H9 (cell line): ENCODE measurements at regions not wholly inside any gene's neighbourhood (a gene's known extent, or its start where the extent isn't known, plus 50 kb on each side); places are given as distances from the start of the nearest gene placed in this dataset.

Experiments used
- DNase-seq: peaks from one replicate; pipeline ENCODE4 v3.0.0-alpha.2; 2017
- H2AFZ ChIP-seq: one replicate; pipeline ENCODE4 v1.6.1; 2013; ENCODE audit warnings: mild to moderate bottlenecking, low read length, control low read depth, moderate library complexity
- H2AK5ac ChIP-seq: 2 replicates; pipeline ENCODE4 v1.6.1; 2013; ENCODE audit warnings: low read length, control low read depth, mixed read lengths; ENCODE audit not compliant: insufficient read length
- H2BK120ac ChIP-seq: one replicate; pipeline ENCODE4 v1.6.1; 2013; ENCODE audit warnings: low read depth, mild to moderate bottlenecking, low read length, control low read depth, inconsistent platforms; ENCODE audit not compliant: poor library complexity, severe bottlenecking
- H2BK12ac ChIP-seq: 2 replicates; pipeline ENCODE4 v1.6.1; 2013; ENCODE audit warnings: low read length, control low read depth, mixed read lengths, low read depth; ENCODE audit not compliant: insufficient read length
- H2BK15ac ChIP-seq: 2 replicates; pipeline ENCODE4 v1.6.1; 2013; ENCODE audit warnings: low read depth, low read length, control low read depth
- H2BK20ac ChIP-seq: one replicate; pipeline ENCODE4 v1.6.1; 2013; ENCODE audit warnings: low read depth, mild to moderate bottlenecking, low read length, control low read depth, inconsistent platforms; ENCODE audit not compliant: poor library complexity, severe bottlenecking
- H2BK5ac ChIP-seq: 2 replicates; pipeline ENCODE4 v1.6.1; 2013; ENCODE audit warnings: low read length, control low read depth, mixed read lengths; ENCODE audit not compliant: insufficient read length
- H3K14ac ChIP-seq: 2 replicates; pipeline ENCODE4 v1.6.1; 2013; ENCODE audit warnings: low read length, control low read depth; ENCODE audit not compliant: insufficient read depth
- H3K18ac ChIP-seq: 2 replicates; pipeline ENCODE4 v1.6.1; 2013; ENCODE audit warnings: low read depth, mild to moderate bottlenecking, mixed read lengths, low read length, control low read depth; ENCODE audit not compliant: insufficient read length
- H3K23ac ChIP-seq: 2 replicates; pipeline ENCODE4 v1.6.1; 2013; ENCODE audit warnings: low read length, control low read depth, mixed read lengths, low read depth; ENCODE audit not compliant: insufficient read length
- H3K23me2 ChIP-seq: 2 replicates; pipeline ENCODE4 v1.6.1; 2013; ENCODE audit warnings: low read depth, mild to moderate bottlenecking, mixed read lengths, low read length, control low read depth; ENCODE audit not compliant: insufficient read length, poor library complexity, severe bottlenecking
- H3K27ac ChIP-seq: 2 replicates; pipeline ENCODE4 v1.5.1; 2013; ENCODE audit warnings: low read length, control low read depth, mixed read lengths, low read depth; ENCODE audit not compliant: insufficient read length
- H3K27me3 ChIP-seq: 2 replicates; pipeline ENCODE4 v1.6.1; 2013; ENCODE audit warnings: low read length, control low read depth, inconsistent platforms; ENCODE audit not compliant: insufficient read depth
- H3K4ac ChIP-seq: 2 replicates; pipeline ENCODE4 v1.6.1; 2013; ENCODE audit warnings: low read depth, mild to moderate bottlenecking, control low read depth, inconsistent platforms, low read length, moderate library complexity
- H3K4me1 ChIP-seq: 2 replicates; pipeline ENCODE4 v1.6.1; 2013; ENCODE audit warnings: low read length, control low read depth, inconsistent platforms; ENCODE audit not compliant: insufficient read depth
- H3K4me2 ChIP-seq: 2 replicates; pipeline ENCODE4 v1.6.1; 2013; ENCODE audit warnings: low read length, control low read depth, mixed read lengths; ENCODE audit not compliant: insufficient read length, insufficient read depth
- H3K56ac ChIP-seq: 2 replicates; pipeline ENCODE4 v1.6.1; 2013; ENCODE audit warnings: low read depth, mild to moderate bottlenecking, mixed read lengths, low read length, control low read depth; ENCODE audit not compliant: insufficient read length
- H3K79me1 ChIP-seq: 2 replicates; pipeline ENCODE4 v1.6.1; 2013; ENCODE audit warnings: low read depth, mild to moderate bottlenecking, moderate library complexity, low read length, control low read depth, inconsistent platforms; ENCODE audit not compliant: insufficient read depth, poor library complexity, severe bottlenecking
- H3K79me2 ChIP-seq: 2 replicates; pipeline ENCODE4 v1.6.1; 2013; ENCODE audit warnings: low read length, control low read depth, inconsistent platforms; ENCODE audit not compliant: insufficient read depth
- H3K9ac ChIP-seq: 2 replicates; pipeline ENCODE4 v1.6.1; 2013; ENCODE audit warnings: low read length, control low read depth, mixed read lengths; ENCODE audit not compliant: insufficient read length; ENCODE audit errors: extremely low read depth
- H3K9me3 ChIP-seq: one replicate; pipeline ENCODE4 v1.6.1; 2013; ENCODE audit warnings: low read depth, low read length, inconsistent platforms; ENCODE audit not compliant: control insufficient read depth
- H3T11ph ChIP-seq: one replicate; pipeline ENCODE4 v1.6.1; 2013; ENCODE audit warnings: mild to moderate bottlenecking, low read length, control low read depth, inconsistent platforms
- H4K20me1 ChIP-seq: one replicate; pipeline ENCODE4 v1.6.1; 2013; ENCODE audit not compliant: control insufficient read depth, insufficient read length, insufficient read depth
- H4K5ac ChIP-seq: 2 replicates; pipeline ENCODE4 v1.6.1; 2013; ENCODE audit warnings: low read depth, mild to moderate bottlenecking, mixed read lengths, low read length, control low read depth; ENCODE audit not compliant: insufficient read length
- H4K8ac ChIP-seq: replicated peaks from 2 replicates; pipeline ENCODE4 v1.6.1; 2013; ENCODE audit warnings: low read length, control low read depth, mixed read lengths, low read depth; ENCODE audit not compliant: insufficient read length
- H4K91ac ChIP-seq: 2 replicates; pipeline ENCODE4 v1.6.1; 2013; ENCODE audit warnings: low read depth, mild to moderate bottlenecking, moderate library complexity, mixed read lengths, low read length, control low read depth; ENCODE audit not compliant: insufficient read length
- H3K27ac Mint-ChIP-seq, 3 experiments: 2 replicates in 2 of 3; 3 replicates in 1 of 3; pipeline ENCODE4 v1.8.0; 2020 to 2021; ENCODE audit warnings: mixed read lengths in 3 of 3, mild to moderate bottlenecking in 1 of 3, moderate library complexity in 1 of 3
- H3K27me3 Mint-ChIP-seq: 2 replicates; pipeline ENCODE4 v1.8.0; 2021; ENCODE audit warnings: low read depth, mild to moderate bottlenecking, moderate library complexity, mixed read lengths
- H3K36me3 Mint-ChIP-seq, 3 experiments: 2 replicates in 2 of 3; 3 replicates in 1 of 3; pipeline ENCODE4 v1.8.0; 2020 to 2021; ENCODE audit warnings: low read depth in 3 of 3, mixed read lengths in 3 of 3; ENCODE audit not compliant: insufficient read depth in 1 of 3
- H3K4me1 Mint-ChIP-seq, 2 experiments: 2 replicates each; pipeline ENCODE4 v1.8.0; 2020; ENCODE audit warnings: mixed read lengths in 2 of 2
- H3K4me3 Mint-ChIP-seq, 2 experiments: 2 replicates in 1 of 2; 3 replicates in 1 of 2; pipeline ENCODE4 v1.8.0; 2020 to 2021; ENCODE audit warnings: mild to moderate bottlenecking in 2 of 2, mixed read lengths in 2 of 2, moderate library complexity in 1 of 2
- H3K9me3 Mint-ChIP-seq, 2 experiments: 2 replicates in 1 of 2; 3 replicates in 1 of 2; pipeline ENCODE4 v1.8.0; 2020; ENCODE audit warnings: mild to moderate bottlenecking in 2 of 2, mixed read lengths in 2 of 2, moderate library complexity in 1 of 2
- whole genome bisulfite sequencing: extraction: QIAGEN DNeasy Blood & Tissue Kit; methylation state at CpG from one replicate; pipeline ENCODE4 v1.1.7; 2013; ENCODE audit warnings: missing lambda C conversion rate, low lambda C conversion rate, mixed read lengths; ENCODE audit not compliant: insufficient read length; ENCODE audit errors: extremely low coverage; 5-methylcytosine and 5-hydroxymethylcytosine counted together
- TF ChIP-seq, protein P1 (sequence below): fragments of 200-600 bp; sonication (generic); conservative IDR thresholded peaks from 3 replicates; pipeline ENCODE4 v1.8.0; 2021; ENCODE audit warnings: antibody characterized with exemption, mild to moderate bottlenecking

DNA sequence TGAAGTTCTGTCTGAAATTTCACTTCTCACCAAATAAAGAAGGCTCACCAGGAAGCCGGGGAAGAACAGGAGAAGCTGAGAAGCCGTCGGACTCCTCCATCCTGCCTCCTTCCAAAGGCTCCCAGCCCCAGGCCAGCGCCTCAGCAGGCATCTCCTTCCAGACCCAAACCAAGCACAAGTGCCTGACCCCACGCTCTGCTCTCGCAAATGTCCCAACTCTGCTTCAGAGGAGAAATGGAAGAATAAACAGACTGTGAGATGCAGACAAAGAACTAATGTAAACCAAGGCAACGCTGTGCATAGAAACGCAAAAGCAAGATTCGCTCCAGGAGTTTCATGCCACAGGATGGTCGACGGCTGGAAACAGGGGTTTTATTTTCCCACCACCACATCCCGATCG, 100.3 kb upstream of the EXOC2 start:
- H3K79me2 ChIP-seq, result no peaks in the 10 kb centered on the region
- no peak overlapping the region for H3T11ph ChIP-seq
- H3K14ac ChIP-seq, result no peak overlapping the region
- no peak overlapping the region for H2BK15ac ChIP-seq
- no peak overlapping the region for H3K4ac ChIP-seq
- H3K27me3 Mint-ChIP-seq, result no peaks in the 10 kb centered on the region; the same call in 1 of the 2 replicates
- H2BK12ac ChIP-seq, result no peak overlapping the region
- no peak overlapping the region for H3K4me2 ChIP-seq
- TF ChIP-seq, protein P1, sequence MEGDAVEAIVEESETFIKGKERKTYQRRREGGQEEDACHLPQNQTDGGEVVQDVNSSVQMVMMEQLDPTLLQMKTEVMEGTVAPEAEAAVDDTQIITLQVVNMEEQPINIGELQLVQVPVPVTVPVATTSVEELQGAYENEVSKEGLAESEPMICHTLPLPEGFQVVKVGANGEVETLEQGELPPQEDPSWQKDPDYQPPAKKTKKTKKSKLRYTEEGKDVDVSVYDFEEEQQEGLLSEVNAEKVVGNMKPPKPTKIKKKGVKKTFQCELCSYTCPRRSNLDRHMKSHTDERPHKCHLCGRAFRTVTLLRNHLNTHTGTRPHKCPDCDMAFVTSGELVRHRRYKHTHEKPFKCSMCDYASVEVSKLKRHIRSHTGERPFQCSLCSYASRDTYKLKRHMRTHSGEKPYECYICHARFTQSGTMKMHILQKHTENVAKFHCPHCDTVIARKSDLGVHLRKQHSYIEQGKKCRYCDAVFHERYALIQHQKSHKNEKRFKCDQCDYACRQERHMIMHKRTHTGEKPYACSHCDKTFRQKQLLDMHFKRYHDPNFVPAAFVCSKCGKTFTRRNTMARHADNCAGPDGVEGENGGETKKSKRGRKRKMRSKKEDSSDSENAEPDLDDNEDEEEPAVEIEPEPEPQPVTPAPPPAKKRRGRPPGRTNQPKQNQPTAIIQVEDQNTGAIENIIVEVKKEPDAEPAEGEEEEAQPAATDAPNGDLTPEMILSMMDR, result no peak
- no peak overlapping the region for H3K23ac ChIP-seq
- no peak overlapping the region for H2BK20ac ChIP-seq
- no peak overlapping the region for H2AK5ac ChIP-seq
- H3K4me1 ChIP-seq, result peaks cover 3% of the 10 kb centered on the region; the same call in 1 of the 2 replicates
- peaks cover 2% of the 10 kb centered on the region in 2 experiments; a peak in 3 of 5 replicates for H3K9me3 Mint-ChIP-seq
- H3K9me3 ChIP-seq, result no peaks in the 10 kb centered on the region
- DNase-seq, result no peak
- H4K20me1 ChIP-seq, result no peaks in the 10 kb centered on the region
- H2AFZ ChIP-seq, result no peak overlapping the region
- peaks cover 4 to 7% of the 10 kb centered on the region in 2 experiments; a peak in 3 of 4 replicates for H3K4me1 Mint-ChIP-seq
- peaks cover 0 to 5% (median 2%) of the 10 kb centered on the region in 3 experiments; a peak in 2 of 7 replicates for H3K36me3 Mint-ChIP-seq
- no peaks in the 10 kb centered on the region for H3K27me3 ChIP-seq
- H3K56ac ChIP-seq, result no peak overlapping the region
- H3K27ac Mint-ChIP-seq, result no peak overlapping the region
- no peak overlapping the region for H4K5ac ChIP-seq
- H2BK120ac ChIP-seq, result no peak overlapping the region
- H3K79me1 ChIP-seq, result no peaks in the 10 kb centered on the region
- H3K9ac ChIP-seq, result no peak overlapping the region
- no peak overlapping the region for H3K18ac ChIP-seq
- WGBS, result no CpG with 5 or more reads among the region's 13 CpGs
- no peaks in the 10 kb centered on the region for H3K23me2 ChIP-seq
- no peak overlapping the region for H3K4me3 Mint-ChIP-seq
- H4K91ac ChIP-seq, result no peak overlapping the region
- H4K8ac ChIP-seq, result no peak overlapping the region
- no peak overlapping the region for H3K27ac ChIP-seq
- no peak overlapping the region for H2BK5ac ChIP-seq
